H9 (cell line): ENCODE measurements at regions not wholly inside any gene's neighbourhood (a gene's known extent, or its start where the extent isn't known, plus 50 kb on each side); places are given as distances from the start of the nearest gene placed in this dataset.
A peak's percentile ranks its signal among the peaks of the same experiment; 100 is the strongest.

Source experiments
- DNase-seq: peaks from one replicate; pipeline ENCODE4 v3.0.0-alpha.2; 2017
- H2AFZ ChIP-seq: one replicate; pipeline ENCODE4 v1.6.1; 2013; ENCODE audit warnings: mild to moderate bottlenecking, low read length, control low read depth, moderate library complexity
- H2AK5ac ChIP-seq: 2 replicates; pipeline ENCODE4 v1.6.1; 2013; ENCODE audit warnings: low read length, control low read depth, mixed read lengths; ENCODE audit not compliant: insufficient read length
- H2BK120ac ChIP-seq: one replicate; pipeline ENCODE4 v1.6.1; 2013; ENCODE audit warnings: low read depth, mild to moderate bottlenecking, low read length, control low read depth, inconsistent platforms; ENCODE audit not compliant: poor library complexity, severe bottlenecking
- H2BK12ac ChIP-seq: 2 replicates; pipeline ENCODE4 v1.6.1; 2013; ENCODE audit warnings: low read length, control low read depth, mixed read lengths, low read depth; ENCODE audit not compliant: insufficient read length
- H2BK15ac ChIP-seq: 2 replicates; pipeline ENCODE4 v1.6.1; 2013; ENCODE audit warnings: low read depth, low read length, control low read depth
- H2BK20ac ChIP-seq: one replicate; pipeline ENCODE4 v1.6.1; 2013; ENCODE audit warnings: low read depth, mild to moderate bottlenecking, low read length, control low read depth, inconsistent platforms; ENCODE audit not compliant: poor library complexity, severe bottlenecking
- H2BK5ac ChIP-seq: 2 replicates; pipeline ENCODE4 v1.6.1; 2013; ENCODE audit warnings: low read length, control low read depth, mixed read lengths; ENCODE audit not compliant: insufficient read length
- H3K14ac ChIP-seq: 2 replicates; pipeline ENCODE4 v1.6.1; 2013; ENCODE audit warnings: low read length, control low read depth; ENCODE audit not compliant: insufficient read depth
- H3K18ac ChIP-seq: 2 replicates; pipeline ENCODE4 v1.6.1; 2013; ENCODE audit warnings: low read depth, mild to moderate bottlenecking, mixed read lengths, low read length, control low read depth; ENCODE audit not compliant: insufficient read length
- H3K23ac ChIP-seq: 2 replicates; pipeline ENCODE4 v1.6.1; 2013; ENCODE audit warnings: low read length, control low read depth, mixed read lengths, low read depth; ENCODE audit not compliant: insufficient read length
- H3K23me2 ChIP-seq: 2 replicates; pipeline ENCODE4 v1.6.1; 2013; ENCODE audit warnings: low read depth, mild to moderate bottlenecking, mixed read lengths, low read length, control low read depth; ENCODE audit not compliant: insufficient read length, poor library complexity, severe bottlenecking
- H3K27ac ChIP-seq: 2 replicates; pipeline ENCODE4 v1.5.1; 2013; ENCODE audit warnings: low read length, control low read depth, mixed read lengths, low read depth; ENCODE audit not compliant: insufficient read length
- H3K27me3 ChIP-seq: 2 replicates; pipeline ENCODE4 v1.6.1; 2013; ENCODE audit warnings: low read length, control low read depth, inconsistent platforms; ENCODE audit not compliant: insufficient read depth
- H3K4ac ChIP-seq: 2 replicates; pipeline ENCODE4 v1.6.1; 2013; ENCODE audit warnings: low read depth, mild to moderate bottlenecking, control low read depth, inconsistent platforms, low read length, moderate library complexity
- H3K4me1 ChIP-seq: 2 replicates; pipeline ENCODE4 v1.6.1; 2013; ENCODE audit warnings: low read length, control low read depth, inconsistent platforms; ENCODE audit not compliant: insufficient read depth
- H3K4me2 ChIP-seq: 2 replicates; pipeline ENCODE4 v1.6.1; 2013; ENCODE audit warnings: low read length, control low read depth, mixed read lengths; ENCODE audit not compliant: insufficient read length, insufficient read depth
- H3K56ac ChIP-seq: 2 replicates; pipeline ENCODE4 v1.6.1; 2013; ENCODE audit warnings: low read depth, mild to moderate bottlenecking, mixed read lengths, low read length, control low read depth; ENCODE audit not compliant: insufficient read length
- H3K79me1 ChIP-seq: 2 replicates; pipeline ENCODE4 v1.6.1; 2013; ENCODE audit warnings: low read depth, mild to moderate bottlenecking, moderate library complexity, low read length, control low read depth, inconsistent platforms; ENCODE audit not compliant: insufficient read depth, poor library complexity, severe bottlenecking
- H3K79me2 ChIP-seq: 2 replicates; pipeline ENCODE4 v1.6.1; 2013; ENCODE audit warnings: low read length, control low read depth, inconsistent platforms; ENCODE audit not compliant: insufficient read depth
- H3K9ac ChIP-seq: 2 replicates; pipeline ENCODE4 v1.6.1; 2013; ENCODE audit warnings: low read length, control low read depth, mixed read lengths; ENCODE audit not compliant: insufficient read length; ENCODE audit errors: extremely low read depth
- H3K9me3 ChIP-seq: one replicate; pipeline ENCODE4 v1.6.1; 2013; ENCODE audit warnings: low read depth, low read length, inconsistent platforms; ENCODE audit not compliant: control insufficient read depth
- H3T11ph ChIP-seq: one replicate; pipeline ENCODE4 v1.6.1; 2013; ENCODE audit warnings: mild to moderate bottlenecking, low read length, control low read depth, inconsistent platforms
- H4K20me1 ChIP-seq: one replicate; pipeline ENCODE4 v1.6.1; 2013; ENCODE audit not compliant: control insufficient read depth, insufficient read length, insufficient read depth
- H4K5ac ChIP-seq: 2 replicates; pipeline ENCODE4 v1.6.1; 2013; ENCODE audit warnings: low read depth, mild to moderate bottlenecking, mixed read lengths, low read length, control low read depth; ENCODE audit not compliant: insufficient read length
- H4K8ac ChIP-seq: replicated peaks from 2 replicates; pipeline ENCODE4 v1.6.1; 2013; ENCODE audit warnings: low read length, control low read depth, mixed read lengths, low read depth; ENCODE audit not compliant: insufficient read length
- H4K91ac ChIP-seq: 2 replicates; pipeline ENCODE4 v1.6.1; 2013; ENCODE audit warnings: low read depth, mild to moderate bottlenecking, moderate library complexity, mixed read lengths, low read length, control low read depth; ENCODE audit not compliant: insufficient read length
- H3K27ac Mint-ChIP-seq, 3 experiments: 2 replicates in 2 of 3; 3 replicates in 1 of 3; pipeline ENCODE4 v1.8.0; 2020 to 2021; ENCODE audit warnings: mixed read lengths in 3 of 3, mild to moderate bottlenecking in 1 of 3, moderate library complexity in 1 of 3
- H3K27me3 Mint-ChIP-seq: 2 replicates; pipeline ENCODE4 v1.8.0; 2021; ENCODE audit warnings: low read depth, mild to moderate bottlenecking, moderate library complexity, mixed read lengths
- H3K36me3 Mint-ChIP-seq, 3 experiments: 2 replicates in 2 of 3; 3 replicates in 1 of 3; pipeline ENCODE4 v1.8.0; 2020 to 2021; ENCODE audit warnings: low read depth in 3 of 3, mixed read lengths in 3 of 3; ENCODE audit not compliant: insufficient read depth in 1 of 3
- H3K4me1 Mint-ChIP-seq, 2 experiments: 2 replicates each; pipeline ENCODE4 v1.8.0; 2020; ENCODE audit warnings: mixed read lengths in 2 of 2
- H3K4me3 Mint-ChIP-seq, 2 experiments: 2 replicates in 1 of 2; 3 replicates in 1 of 2; pipeline ENCODE4 v1.8.0; 2020 to 2021; ENCODE audit warnings: mild to moderate bottlenecking in 2 of 2, mixed read lengths in 2 of 2, moderate library complexity in 1 of 2
- H3K9me3 Mint-ChIP-seq, 2 experiments: 2 replicates in 1 of 2; 3 replicates in 1 of 2; pipeline ENCODE4 v1.8.0; 2020; ENCODE audit warnings: mild to moderate bottlenecking in 2 of 2, mixed read lengths in 2 of 2, moderate library complexity in 1 of 2
- WGBS: extraction: QIAGEN DNeasy Blood & Tissue Kit; methylation state at CpG from one replicate; pipeline ENCODE4 v1.1.7; 2013; ENCODE audit warnings: missing lambda C conversion rate, low lambda C conversion rate, mixed read lengths; ENCODE audit not compliant: insufficient read length; ENCODE audit errors: extremely low coverage; 5-methylcytosine and 5-hydroxymethylcytosine counted together
- TF ChIP-seq, protein P1 (sequence below): fragments of 200-600 bp; sonication (generic); conservative IDR thresholded peaks from 3 replicates; pipeline ENCODE4 v1.8.0; 2021; ENCODE audit warnings: antibody characterized with exemption, mild to moderate bottlenecking

DNA sequence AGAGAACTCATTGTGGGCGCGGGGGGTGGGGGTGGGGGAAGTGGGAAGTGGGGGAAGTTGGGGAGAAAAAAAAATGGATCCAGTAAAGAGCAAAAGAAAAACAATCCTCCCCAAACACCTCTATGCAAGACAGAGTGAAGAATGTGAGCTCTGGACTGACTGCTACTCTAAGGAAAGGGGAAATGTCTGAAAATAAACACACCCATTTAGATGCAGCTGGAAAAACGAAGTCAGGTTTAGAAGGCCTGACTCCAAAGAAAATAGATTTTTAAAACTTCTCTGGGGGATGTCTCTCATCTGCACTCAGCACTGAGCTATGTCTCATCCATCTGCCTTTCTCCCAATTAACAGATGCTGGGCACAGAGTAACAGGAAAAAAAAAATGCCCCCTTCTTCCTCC lies 904.4 kb downstream of the GALC start:
- Histone ChIP-seq H2BK20ac (no peak overlapping the region), H4K20me1 (no peaks in the 10 kb centered on the region), H3K27me3 (no peaks in the 10 kb centered on the region; the same call in 1 of the 2 replicates), H2AK5ac (no peak overlapping the region), H4K91ac (no peak overlapping the region), H3K79me2 (no peaks in the 10 kb centered on the region), H4K8ac (no peak overlapping the region), H3K4ac (no peak overlapping the region), H2BK120ac (no peak overlapping the region), H3K56ac (no peak overlapping the region), H2BK5ac (no peak overlapping the region), H2BK12ac (no peak overlapping the region), H2BK15ac (no peak overlapping the region), H3K18ac (no peak overlapping the region), H4K5ac (no peak overlapping the region), H2AFZ (no peak overlapping the region), H3K23ac (no peak overlapping the region), H3K23me2 (no peaks in the 10 kb centered on the region), H3K9me3 (no peaks in the 10 kb centered on the region), H3K79me1 (no peaks in the 10 kb centered on the region), H3K27ac (no peak overlapping the region), H3K4me2 (no peak overlapping the region), H3K14ac (no peak overlapping the region), H3T11ph (no peak overlapping the region), H3K4me1 (peaks cover 4% of the 10 kb centered on the region), H3K9ac (no peak overlapping the region)
- Mint-ChIP-seq H3K36me3 (no peaks in the 10 kb centered on the region), H3K9me3 (no peaks in the 10 kb centered on the region), H3K27ac (peak overlapping the region in 1 of 3 experiments; percentile 87; a peak in 1 of 7 replicates), H3K27me3 (peaks cover 27% of the 10 kb centered on the region), H3K4me1 (peaks cover 20 to 23% of the 10 kb centered on the region in 2 experiments), H3K4me3 (no peak overlapping the region)
- no CpG with 5 or more reads among the region's 3 CpGs for WGBS
- TF ChIP-seq, protein P1, sequence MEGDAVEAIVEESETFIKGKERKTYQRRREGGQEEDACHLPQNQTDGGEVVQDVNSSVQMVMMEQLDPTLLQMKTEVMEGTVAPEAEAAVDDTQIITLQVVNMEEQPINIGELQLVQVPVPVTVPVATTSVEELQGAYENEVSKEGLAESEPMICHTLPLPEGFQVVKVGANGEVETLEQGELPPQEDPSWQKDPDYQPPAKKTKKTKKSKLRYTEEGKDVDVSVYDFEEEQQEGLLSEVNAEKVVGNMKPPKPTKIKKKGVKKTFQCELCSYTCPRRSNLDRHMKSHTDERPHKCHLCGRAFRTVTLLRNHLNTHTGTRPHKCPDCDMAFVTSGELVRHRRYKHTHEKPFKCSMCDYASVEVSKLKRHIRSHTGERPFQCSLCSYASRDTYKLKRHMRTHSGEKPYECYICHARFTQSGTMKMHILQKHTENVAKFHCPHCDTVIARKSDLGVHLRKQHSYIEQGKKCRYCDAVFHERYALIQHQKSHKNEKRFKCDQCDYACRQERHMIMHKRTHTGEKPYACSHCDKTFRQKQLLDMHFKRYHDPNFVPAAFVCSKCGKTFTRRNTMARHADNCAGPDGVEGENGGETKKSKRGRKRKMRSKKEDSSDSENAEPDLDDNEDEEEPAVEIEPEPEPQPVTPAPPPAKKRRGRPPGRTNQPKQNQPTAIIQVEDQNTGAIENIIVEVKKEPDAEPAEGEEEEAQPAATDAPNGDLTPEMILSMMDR = no peak
- DNase-seq = no peak
